GM23248 (cell line): ENCODE measurements at regions not wholly inside any gene's neighbourhood (a gene's known extent, or its start where the extent isn't known, plus 50 kb on each side); places are given as distances from the start of the nearest gene placed in this dataset.

Experiments used
- DNase-seq: peaks from one replicate; pipeline ENCODE4 v3.0.0-alpha.2; 2015
- H2AFZ ChIP-seq: fragments of 200-600 bp; sonication (generic); 2 replicates; pipeline ENCODE4 v1.6.1; 2016; ENCODE audit warnings: antibody characterized with exemption
- H3F3A ChIP-seq: fragments of 200-600 bp; sonication (generic); 2 replicates; pipeline ENCODE4 v1.6.1; 2016; ENCODE audit warnings: mild to moderate bottlenecking, antibody characterized with exemption, mixed run types; ENCODE audit not compliant: insufficient read depth
- H3K27ac ChIP-seq: fragments of 200-600 bp; sonication (generic); 2 replicates; pipeline ENCODE4 v1.5.1; 2016; ENCODE audit warnings: mild to moderate bottlenecking
- H3K27me3 ChIP-seq: fragments of 200-600 bp; sonication (generic); replicated peaks from 2 replicates; pipeline ENCODE4 v1.6.1; 2016; ENCODE audit warnings: mild to moderate bottlenecking; ENCODE audit not compliant: insufficient read depth
- H3K36me3 ChIP-seq: fragments of 200-600 bp; sonication (generic); 2 replicates; pipeline ENCODE4 v1.6.1; 2016; ENCODE audit warnings: low read depth, mild to moderate bottlenecking
- H3K4me1 ChIP-seq: fragments of 200-600 bp; sonication (generic); 2 replicates; pipeline ENCODE4 v1.6.1; 2016; ENCODE audit warnings: mild to moderate bottlenecking; ENCODE audit not compliant: insufficient read depth
- H3K4me2 ChIP-seq: fragments of 200-600 bp; sonication (generic); one replicate; pipeline ENCODE4 v1.6.1; 2016; ENCODE audit warnings: mild to moderate bottlenecking; ENCODE audit not compliant: unreplicated experiment
- H3K4me3 ChIP-seq: fragments of 200-600 bp; sonication (generic); 2 replicates; pipeline ENCODE4 v1.5.1; 2016; ENCODE audit warnings: mild to moderate bottlenecking
- H3K79me2 ChIP-seq: fragments of 200-600 bp; sonication (generic); 2 replicates; pipeline ENCODE4 v1.6.1; 2016; ENCODE audit warnings: mild to moderate bottlenecking; ENCODE audit not compliant: insufficient read depth
- H3K9ac ChIP-seq: fragments of 200-600 bp; sonication (generic); 2 replicates; pipeline ENCODE4 v1.6.1; 2016; ENCODE audit warnings: mild to moderate bottlenecking
- H3K9me2 ChIP-seq: fragments of 200-600 bp; sonication (generic); 2 replicates; pipeline ENCODE4 v1.6.1; 2016; ENCODE audit warnings: mixed run types, mild to moderate bottlenecking, moderate library complexity; ENCODE audit not compliant: insufficient read depth
- H3K9me3 ChIP-seq: fragments of 200-600 bp; sonication (generic); one replicate; pipeline ENCODE4 v1.6.1; 2017; ENCODE audit warnings: low read depth
- H4K20me1 ChIP-seq: fragments of 200-600 bp; sonication (generic); 2 replicates; pipeline ENCODE4 v1.6.0; 2016; ENCODE audit not compliant: insufficient read depth
- EZH2 ChIP-seq: fragments of 200-600 bp; sonication (generic); IDR thresholded peaks from 2 replicates; pipeline ENCODE4 v1.6.1; 2018; ENCODE audit warnings: antibody characterized with exemption, mild to moderate bottlenecking; ENCODE audit not compliant: insufficient read depth, poor library complexity, severe bottlenecking
- EZH2phosphoT487 ChIP-seq: fragments of 200-600 bp; sonication (generic); IDR thresholded peaks from 2 replicates; pipeline ENCODE4 v1.6.1; 2018; ENCODE audit warnings: antibody characterized with exemption, moderate library complexity, mild to moderate bottlenecking, low read depth; ENCODE audit not compliant: insufficient read depth
- WGBS, 2 experiments: methylation state at CpG; one replicate each; pipeline ENCODE4 v1.1.6; 2015 to 2017; ENCODE audit warnings: low lambda C conversion rate in 2 of 2, low coverage in 1 of 2; ENCODE audit errors: missing lambda C conversion rate in 2 of 2; 5-methylcytosine and 5-hydroxymethylcytosine counted together
- in situ Hi-C: fragments of 300-500 bp; cut with MboI; formaldehyde crosslinking; loops from 2 replicates; pipeline ENCODE4 v1.15.0; 2020

- H3K9me2 ChIP-seq: no peaks in the 10 kb centered on the region
- WGBS, 2 experiments: 46 to 54% methylated on average over 7 of the region's 7 CpGs
- H4K20me1 ChIP-seq: no peaks in the 10 kb centered on the region
These were observed 426.8 kb upstream of the CNKSR2 start for GRCh38 chrX:20947411-20947912.

GRCh38 chrX:20913760-20914159, 460.5 kb upstream of the CNKSR2 start:
- no peaks in the 10 kb centered on the region for H3K9me2 ChIP-seq
- H3K4me1 ChIP-seq: no peaks in the 10 kb centered on the region
- no peaks in the 10 kb centered on the region for H3K79me2 ChIP-seq
- TF ChIP-seq EZH2 (no peak), EZH2phosphoT487 (no peak)
- H3K36me3 ChIP-seq: no peaks in the 10 kb centered on the region
- no peaks in the 10 kb centered on the region for H3F3A ChIP-seq
- H3K4me2 ChIP-seq: no peak overlapping the region
- DNase-seq: peak; percentile 2
- in situ Hi-C loops: no loop called here
- no peak overlapping the region for H2AFZ ChIP-seq
- 35 to 40% methylated on average over 3 of the region's 3 CpGs for WGBS, 2 experiments
- no peaks in the 10 kb centered on the region for H4K20me1 ChIP-seq
- H3K27me3 ChIP-seq: no peaks in the 10 kb centered on the region
- H3K4me3 ChIP-seq: no peak overlapping the region
- H3K9me3 ChIP-seq: no peaks in the 10 kb centered on the region
- no peak overlapping the region for H3K27ac ChIP-seq
- no peak overlapping the region for H3K9ac ChIP-seq

More at GRCh38 chrX:20947411-20947912, 426.8 kb upstream of the CNKSR2 start:
- Histone ChIP-seq H3K4me3 (no peak overlapping the region), H3K9ac (no peak overlapping the region), H3K27ac (no peak overlapping the region), H3K36me3 (no peaks in the 10 kb centered on the region), H2AFZ (no peak overlapping the region), H3K79me2 (no peaks in the 10 kb centered on the region), H3F3A (no peaks in the 10 kb centered on the region), H3K9me3 (no peaks in the 10 kb centered on the region), H3K4me1 (no peaks in the 10 kb centered on the region), H3K27me3 (no peaks in the 10 kb centered on the region), H3K4me2 (no peak overlapping the region)
- TF ChIP-seq EZH2: no peak
- no peak for TF ChIP-seq EZH2phosphoT487
- DNase-seq: no peak
- in situ Hi-C loops: no loop called here

GRCh38 chrX:20906571-20906970, 467.6 kb upstream of the CNKSR2 start:
- Histone ChIP-seq H4K20me1 (no peaks in the 10 kb centered on the region), H3K79me2 (no peaks in the 10 kb centered on the region), H2AFZ (no peak overlapping the region), H3K4me2 (peak overlapping the region; percentile 28), H3F3A (no peaks in the 10 kb centered on the region), H3K9ac (no peak overlapping the region), H3K4me1 (no peaks in the 10 kb centered on the region), H3K4me3 (no peak overlapping the region), H3K27ac (no peak overlapping the region), H3K27me3 (no peaks in the 10 kb centered on the region), H3K36me3 (no peaks in the 10 kb centered on the region), H3K9me3 (no peaks in the 10 kb centered on the region), H3K9me2 (no peaks in the 10 kb centered on the region)
- DNase-seq: peak; percentile 87
- in situ Hi-C loops: no loop called here
- TF ChIP-seq EZH2 (no peak), EZH2phosphoT487 (no peak)

DNA sequence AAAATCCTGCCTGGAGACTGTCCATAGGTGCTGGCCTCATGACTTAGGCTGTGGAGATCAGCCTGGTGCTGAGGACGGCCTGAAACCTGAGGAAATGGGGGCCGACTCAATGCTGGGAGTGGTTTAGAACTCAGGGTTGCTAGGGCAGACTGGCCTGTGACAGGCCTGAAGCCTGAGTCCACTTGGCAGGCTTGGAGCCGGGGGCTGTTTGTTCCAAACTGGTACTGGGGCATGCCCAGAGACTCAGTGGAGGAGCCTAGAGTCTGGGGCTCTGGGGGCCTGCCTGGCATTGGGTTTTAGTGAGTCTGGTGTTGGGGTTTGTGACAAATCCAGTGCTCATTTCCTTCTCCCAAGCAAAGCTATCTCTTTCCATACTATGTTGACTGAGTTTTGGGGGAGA, 489.7 kb upstream of the CNKSR2 start:
- no peak for DNase-seq
- Histone ChIP-seq H3K79me2 (no peaks in the 10 kb centered on the region), H3K9me3 (no peaks in the 10 kb centered on the region), H3K9me2 (no peaks in the 10 kb centered on the region), H3K27me3 (no peaks in the 10 kb centered on the region), H4K20me1 (no peaks in the 10 kb centered on the region), H3K36me3 (no peaks in the 10 kb centered on the region), H3K4me1 (no peaks in the 10 kb centered on the region), H3K27ac (no peak overlapping the region), H3K4me2 (no peak overlapping the region), H2AFZ (no peak overlapping the region), H3K9ac (no peak overlapping the region), H3K4me3 (no peak overlapping the region), H3F3A (no peaks in the 10 kb centered on the region)
- in situ Hi-C loops: no loop called here
- WGBS, 2 experiments: 69 to 73% methylated on average over 2 to 3 of the region's 3 CpGs
- TF ChIP-seq EZH2phosphoT487 (no peak), EZH2 (no peak)

DNA sequence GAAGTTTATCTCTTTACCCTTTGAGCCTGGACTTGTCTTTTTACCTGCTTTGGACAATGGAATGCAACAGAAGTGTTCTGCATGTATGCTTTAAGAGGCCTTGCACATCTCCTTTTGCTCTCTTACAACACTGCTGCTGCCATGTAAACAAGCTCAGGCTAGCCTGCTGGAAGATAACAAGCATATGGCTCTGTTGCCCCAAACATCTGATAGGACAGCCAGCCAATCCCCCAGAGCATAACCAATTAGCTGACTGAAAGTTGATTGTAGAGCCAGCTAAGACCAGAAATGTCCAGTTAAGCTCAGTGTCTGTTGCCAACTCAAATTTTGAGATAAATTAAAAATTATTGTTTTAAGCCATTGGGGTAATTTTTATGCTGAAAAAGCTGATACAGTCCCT, 510.6 kb upstream of the CNKSR2 start:
- H3K27ac ChIP-seq: no peak overlapping the region
- H3K9me2 ChIP-seq: no peaks in the 10 kb centered on the region
- H2AFZ ChIP-seq: no peak overlapping the region
- H3K9ac ChIP-seq: no peak overlapping the region
- H3K36me3 ChIP-seq: no peaks in the 10 kb centered on the region
- H3K79me2 ChIP-seq: no peaks in the 10 kb centered on the region
- no peak overlapping the region for H3K4me2 ChIP-seq
- DNase-seq: no peak
- no peak overlapping the region for H3K4me3 ChIP-seq
- no peaks in the 10 kb centered on the region for H3K9me3 ChIP-seq
- in situ Hi-C loops: no loop called here
- H3K4me1 ChIP-seq: no peaks in the 10 kb centered on the region
- no peaks in the 10 kb centered on the region for H3K27me3 ChIP-seq
- H3F3A ChIP-seq: no peaks in the 10 kb centered on the region
- TF ChIP-seq EZH2phosphoT487: no peak
- no peak for TF ChIP-seq EZH2
- H4K20me1 ChIP-seq: no peaks in the 10 kb centered on the region
